ENCODE measurements at regions not wholly inside any gene's neighbourhood (a gene's known extent, or its start where the extent isn't known, plus 50 kb on each side); places are given as distances from the start of the nearest gene placed in this dataset.

GRCh38 chr9:115378241-115378640 is 260.3 kb upstream of the TNC start:
- TF ChIP-seq ZBTB43 (CRISPR knock-in tag; IDR thresholded peaks at IDR 0.05) (no peak), ZSCAN18 (CRISPR knock-in tag; IDR thresholded peaks at IDR 0.05) (no peak), ARID4B (CRISPR knock-in tag; IDR thresholded peaks at IDR 0.05; ENCODE audit: borderline replicate concordance) (no peak), HMGXB4 (CRISPR knock-in tag; IDR thresholded peaks at IDR 0.05) (no peak), PRDM15 (CRISPR knock-in tag; IDR thresholded peaks at IDR 0.05) (no peak), ZNF396 (CRISPR knock-in tag; IDR thresholded peaks at IDR 0.05; ENCODE audit: borderline replicate concordance) (no peak), NFATC4 (CRISPR knock-in tag; IDR thresholded peaks at IDR 0.05) (no peak)
- H3K4me1 Mint-ChIP-seq: no peaks in the 10 kb centered on the region
- no peak overlapping the region for H3K27ac Mint-ChIP-seq
- no peak overlapping the region for H3K4me3 Mint-ChIP-seq
- no peaks in the 10 kb centered on the region; the same call in 1 of the 2 replicates for H3K27me3 Mint-ChIP-seq (ENCODE audit: low read depth)
- ChIA-PET CTCF (no interaction called here), POLR2A (no interaction called here)
- H3K9me3 Mint-ChIP-seq: peaks cover 32% of the 10 kb centered on the region
- DNase-seq (ENCODE audit: low spot score) (no peak), ATAC-seq (no peak)
- H3K36me3 Mint-ChIP-seq: peaks cover 28% of the 10 kb centered on the region

- H3K36me3 Mint-ChIP-seq: peaks cover 33% of the 10 kb centered on the region
- ChIA-PET POLR2A (no interaction called here), CTCF (no interaction called here)
- H3K9me3 Mint-ChIP-seq: peaks cover 37% of the 10 kb centered on the region
- no peaks in the 10 kb centered on the region for H3K4me1 Mint-ChIP-seq
- ATAC-seq (no peak), DNase-seq (ENCODE audit: low spot score) (no peak)
- H3K27me3 Mint-ChIP-seq (ENCODE audit: low read depth): no peaks in the 10 kb centered on the region; the same call in 1 of the 2 replicates
- H3K4me3 Mint-ChIP-seq: no peak overlapping the region
- no peak overlapping the region for H3K27ac Mint-ChIP-seq
- TF ChIP-seq ZBTB43 (CRISPR knock-in tag; IDR thresholded peaks at IDR 0.05) (no peak), NFE2L1 (CRISPR knock-in tag; IDR thresholded peaks at IDR 0.05) (no peak), CDX4 (CRISPR knock-in tag; IDR thresholded peaks at IDR 0.05; ENCODE audit: borderline replicate concordance) (no peak), HMGXB4 (CRISPR knock-in tag; IDR thresholded peaks at IDR 0.05) (no peak), TEAD1 (CRISPR knock-in tag; IDR thresholded peaks at IDR 0.05) (no peak), SOX15 (CRISPR knock-in tag; IDR thresholded peaks at IDR 0.05) (no peak), RELA (CRISPR knock-in tag; IDR thresholded peaks at IDR 0.05; ENCODE audit: borderline replicate concordance) (no peak), ZNF416 (CRISPR knock-in tag; IDR thresholded peaks at IDR 0.05) (no peak), PRDM15 (CRISPR knock-in tag; IDR thresholded peaks at IDR 0.05) (no peak)
Observed at GRCh38 chr9:115378758-115379157, 260.8 kb upstream of the TNC start.
